A549 (cell line): ENCODE measurements at regions not wholly inside any gene's neighbourhood (a gene's known extent, or its start where the extent isn't known, plus 50 kb on each side); places are given as distances from the start of the nearest gene placed in this dataset.

ENCODE experiments used
- BHLHE40 ChIP-seq: IDR thresholded peaks from 2 replicates; pipeline ENCODE4 v1.6.1; 2012; ENCODE audit warnings: low read depth, low read length, inconsistent platforms
- CEBPB ChIP-seq, 2 experiments: fragments of >200 bp in 1 of 2; sonication (Bioruptor Twin) in 1 of 2; formaldehyde crosslinking in 1 of 2; IDR thresholded peaks; 2 replicates each; pipeline ENCODE4 v1.6.1; 2012 to 2016
- CTCF ChIP-seq: fragments of >200 bp; sonication (Bioruptor Twin); formaldehyde crosslinking; IDR thresholded peaks from 3 replicates; pipeline ENCODE4 v1.5.1; 2016
- EP300 ChIP-seq, 2 experiments: fragments of >200 bp; sonication (Bioruptor Twin); formaldehyde crosslinking; IDR thresholded peaks; 2 replicates in 1 of 2; 3 replicates in 1 of 2; pipeline ENCODE4 v1.6.1; 2016 to 2017
- HDAC2 ChIP-seq: fragments of 200-600 bp; sonication (generic); IDR thresholded peaks from 2 replicates; pipeline ENCODE4 v1.6.1; 2016
- JUN ChIP-seq, 2 experiments: fragments of >200 bp; sonication (Bioruptor Twin); formaldehyde crosslinking; IDR thresholded peaks; 2 replicates in 1 of 2; 3 replicates in 1 of 2; pipeline ENCODE4 v1.6.1; 2016 to 2017
- REST ChIP-seq: fragments of 200-600 bp; sonication (generic); IDR thresholded peaks from 2 replicates; pipeline ENCODE4 v1.6.1; 2016; ENCODE audit warnings: antibody characterized with exemption, mild to moderate bottlenecking, moderate library complexity
- SMC3 ChIP-seq: fragments of >200 bp; sonication (Bioruptor Twin); formaldehyde crosslinking; IDR thresholded peaks from 3 replicates; pipeline ENCODE4 v1.6.1; 2018; ENCODE audit warnings: inconsistent platforms

GRCh38 chr7:49324707-49325106 lies 400.4 kb downstream of the CDC14C start:
- TF ChIP-seq SMC3, result no peak
- TF ChIP-seq EP300 (IDR thresholded peaks at IDR 0.05), result no peak
- TF ChIP-seq CTCF, result no peak
- no peak for TF ChIP-seq REST
- no peak for TF ChIP-seq JUN (IDR thresholded peaks at IDR 0.05)
- no peak for TF ChIP-seq BHLHE40
- TF ChIP-seq CEBPB (IDR thresholded peaks at IDR 0.05), result no peak
- TF ChIP-seq HDAC2, result no peak
